GM12878 (cell line): ENCODE measurements at regions not wholly inside any gene's neighbourhood (a gene's known extent, or its start where the extent isn't known, plus 50 kb on each side); places are given as distances from the start of the nearest gene placed in this dataset.

ENCODE experiments used
- POLR2AphosphoS2 ChIP-seq: IDR thresholded peaks from 2 replicates; pipeline ENCODE4 v1.6.1; 2011; ENCODE audit warnings: low read depth, mild to moderate bottlenecking, low read length, improper control_type of control experiment, moderate library complexity
- TF ChIP-seq, protein P1 (sequence below), 3 experiments: IDR thresholded peaks in 2 of 3; conservative IDR thresholded peaks in 1 of 3; 2 replicates each; pipeline ENCODE4 v1.5.1; 2011; ENCODE audit warnings: low read depth in 3 of 3, low read length in 3 of 3, mild to moderate bottlenecking in 3 of 3, control low read depth in 2 of 3, moderate library complexity in 2 of 3, inconsistent platforms in 1 of 3, mixed read lengths in 1 of 3; ENCODE audit not compliant: control insufficient read depth in 2 of 3, insufficient read depth in 1 of 3; ENCODE audit errors: extremely low read depth in 1 of 3

DNA sequence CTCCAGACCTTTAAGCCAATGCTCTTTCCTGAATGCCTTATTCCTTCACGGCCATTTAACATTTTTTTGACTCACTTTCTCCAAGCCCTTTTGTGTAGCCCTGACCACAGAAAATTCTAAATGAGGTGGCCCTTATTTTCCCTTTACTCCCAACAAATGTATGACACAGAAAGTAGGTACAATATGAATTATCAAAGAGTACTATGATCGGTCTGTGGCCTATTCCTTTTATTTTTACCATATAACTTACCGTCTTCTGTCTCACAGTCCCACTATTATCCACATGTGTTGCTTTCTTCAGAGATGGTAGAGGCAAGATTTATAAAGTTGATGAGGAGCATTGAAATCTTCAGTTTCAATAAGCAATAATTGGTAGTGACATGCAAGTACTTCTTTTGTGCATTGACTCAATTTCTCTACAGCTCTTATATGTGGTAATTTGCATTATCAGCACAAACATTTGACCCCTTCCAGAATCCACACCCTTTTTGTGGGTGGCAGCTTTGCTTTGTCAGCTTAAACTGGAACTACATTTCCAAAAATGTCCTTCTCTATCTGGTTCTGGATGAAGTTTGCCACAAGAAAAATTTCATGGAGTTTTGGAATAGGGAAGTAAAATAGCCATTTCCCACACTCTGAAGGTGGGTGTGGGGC, 143.8 kb upstream of the GADL1 start:
- TF ChIP-seq POLR2AphosphoS2, result no peak
- TF ChIP-seq, protein P1, sequence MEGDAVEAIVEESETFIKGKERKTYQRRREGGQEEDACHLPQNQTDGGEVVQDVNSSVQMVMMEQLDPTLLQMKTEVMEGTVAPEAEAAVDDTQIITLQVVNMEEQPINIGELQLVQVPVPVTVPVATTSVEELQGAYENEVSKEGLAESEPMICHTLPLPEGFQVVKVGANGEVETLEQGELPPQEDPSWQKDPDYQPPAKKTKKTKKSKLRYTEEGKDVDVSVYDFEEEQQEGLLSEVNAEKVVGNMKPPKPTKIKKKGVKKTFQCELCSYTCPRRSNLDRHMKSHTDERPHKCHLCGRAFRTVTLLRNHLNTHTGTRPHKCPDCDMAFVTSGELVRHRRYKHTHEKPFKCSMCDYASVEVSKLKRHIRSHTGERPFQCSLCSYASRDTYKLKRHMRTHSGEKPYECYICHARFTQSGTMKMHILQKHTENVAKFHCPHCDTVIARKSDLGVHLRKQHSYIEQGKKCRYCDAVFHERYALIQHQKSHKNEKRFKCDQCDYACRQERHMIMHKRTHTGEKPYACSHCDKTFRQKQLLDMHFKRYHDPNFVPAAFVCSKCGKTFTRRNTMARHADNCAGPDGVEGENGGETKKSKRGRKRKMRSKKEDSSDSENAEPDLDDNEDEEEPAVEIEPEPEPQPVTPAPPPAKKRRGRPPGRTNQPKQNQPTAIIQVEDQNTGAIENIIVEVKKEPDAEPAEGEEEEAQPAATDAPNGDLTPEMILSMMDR (IDR thresholded peaks at IDR 0.05 in 2 of 3, conservative IDR thresholded peaks at IDR 0.05 in 1 of 3; ENCODE audit: control insufficient read depth in 2 of 3, extremely low read depth in 1 of 3, insufficient read depth in 1 of 3, low read depth in 3 of 3, low read length in 3 of 3), result no peak
